Upper lobe of right lung (tissue), 1 donor: ENCODE measurements at regions not wholly inside any gene's neighbourhood (a gene's known extent, or its start where the extent isn't known, plus 50 kb on each side); places are given as distances from the start of the nearest gene placed in this dataset.

Experiments used
- ATAC-seq: fragments of 200-7000 bp; cut with Tn5 transposase; one replicate; pipeline ENCODE4 v1.9.1; 2020; ENCODE audit warnings: mild to moderate bottlenecking, moderate library complexity
- DNase-seq: peaks from one replicate; pipeline ENCODE4 v3.0.0-alpha.2; 2020
- H3K27ac ChIP-seq: fragments of 200-600 bp; one replicate; pipeline ENCODE4 v1.8.0; 2022
- H3K27me3 ChIP-seq: fragments of 200-600 bp; one replicate; pipeline ENCODE4 v1.8.0; 2022; ENCODE audit warnings: mild to moderate bottlenecking
- H3K36me3 ChIP-seq: fragments of 200-600 bp; one replicate; pipeline ENCODE4 v1.8.0; 2022
- H3K4me1 ChIP-seq: fragments of 200-600 bp; one replicate; pipeline ENCODE4 v1.8.0; 2022
- H3K4me3 ChIP-seq: fragments of 200-600 bp; one replicate; pipeline ENCODE4 v1.8.0; 2022; ENCODE audit warnings: mild to moderate bottlenecking
- H3K9me3 ChIP-seq: fragments of 200-600 bp; one replicate; pipeline ENCODE4 v1.8.0; 2022
- intact Hi-C: fragments of 100-400 bp; cut with DNase I; formaldehyde crosslinking; loops from one replicate; pipeline ENCODE4 v1.11.0; 2022
- TF ChIP-seq, protein P1 (sequence below): fragments of 200-600 bp; IDR thresholded peaks from one replicate; pipeline ENCODE4 v1.8.0; 2022; ENCODE audit warnings: antibody characterized with exemption
- donor health status: DM: no; HTN: yes; CAD: no; lungs with severe emphysema.

DNA sequence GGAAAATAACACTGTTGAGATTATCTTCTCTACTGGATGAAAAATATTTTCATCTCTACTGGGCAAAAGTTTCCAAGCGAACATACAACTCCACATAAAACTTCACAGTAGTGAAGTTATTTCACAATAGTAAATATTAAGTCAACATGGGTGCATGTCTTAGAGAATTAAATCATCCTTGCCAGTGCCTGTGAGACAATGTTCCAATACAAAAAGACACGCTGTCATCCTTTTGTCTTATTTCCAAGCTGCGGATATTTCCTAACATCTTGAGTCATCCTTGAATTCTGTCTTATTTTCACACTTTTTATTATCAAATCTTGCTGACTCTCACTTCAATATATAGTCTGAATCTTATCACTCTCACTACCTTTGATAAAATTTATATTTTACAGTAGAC is 142.9 kb upstream of the KITLG start:
- TF ChIP-seq, protein P1, sequence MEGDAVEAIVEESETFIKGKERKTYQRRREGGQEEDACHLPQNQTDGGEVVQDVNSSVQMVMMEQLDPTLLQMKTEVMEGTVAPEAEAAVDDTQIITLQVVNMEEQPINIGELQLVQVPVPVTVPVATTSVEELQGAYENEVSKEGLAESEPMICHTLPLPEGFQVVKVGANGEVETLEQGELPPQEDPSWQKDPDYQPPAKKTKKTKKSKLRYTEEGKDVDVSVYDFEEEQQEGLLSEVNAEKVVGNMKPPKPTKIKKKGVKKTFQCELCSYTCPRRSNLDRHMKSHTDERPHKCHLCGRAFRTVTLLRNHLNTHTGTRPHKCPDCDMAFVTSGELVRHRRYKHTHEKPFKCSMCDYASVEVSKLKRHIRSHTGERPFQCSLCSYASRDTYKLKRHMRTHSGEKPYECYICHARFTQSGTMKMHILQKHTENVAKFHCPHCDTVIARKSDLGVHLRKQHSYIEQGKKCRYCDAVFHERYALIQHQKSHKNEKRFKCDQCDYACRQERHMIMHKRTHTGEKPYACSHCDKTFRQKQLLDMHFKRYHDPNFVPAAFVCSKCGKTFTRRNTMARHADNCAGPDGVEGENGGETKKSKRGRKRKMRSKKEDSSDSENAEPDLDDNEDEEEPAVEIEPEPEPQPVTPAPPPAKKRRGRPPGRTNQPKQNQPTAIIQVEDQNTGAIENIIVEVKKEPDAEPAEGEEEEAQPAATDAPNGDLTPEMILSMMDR = no peak
- no peak overlapping the region for H3K27ac ChIP-seq
- DNase-seq = no peak
- no peaks in the 10 kb centered on the region for H3K9me3 ChIP-seq
- H3K36me3 ChIP-seq = no peaks in the 10 kb centered on the region
- no peak for ATAC-seq
- no peak overlapping the region for H3K4me3 ChIP-seq
- H3K4me1 ChIP-seq = no peaks in the 10 kb centered on the region
- no peaks in the 10 kb centered on the region for H3K27me3 ChIP-seq
- intact Hi-C loops = no loop called here

DNA sequence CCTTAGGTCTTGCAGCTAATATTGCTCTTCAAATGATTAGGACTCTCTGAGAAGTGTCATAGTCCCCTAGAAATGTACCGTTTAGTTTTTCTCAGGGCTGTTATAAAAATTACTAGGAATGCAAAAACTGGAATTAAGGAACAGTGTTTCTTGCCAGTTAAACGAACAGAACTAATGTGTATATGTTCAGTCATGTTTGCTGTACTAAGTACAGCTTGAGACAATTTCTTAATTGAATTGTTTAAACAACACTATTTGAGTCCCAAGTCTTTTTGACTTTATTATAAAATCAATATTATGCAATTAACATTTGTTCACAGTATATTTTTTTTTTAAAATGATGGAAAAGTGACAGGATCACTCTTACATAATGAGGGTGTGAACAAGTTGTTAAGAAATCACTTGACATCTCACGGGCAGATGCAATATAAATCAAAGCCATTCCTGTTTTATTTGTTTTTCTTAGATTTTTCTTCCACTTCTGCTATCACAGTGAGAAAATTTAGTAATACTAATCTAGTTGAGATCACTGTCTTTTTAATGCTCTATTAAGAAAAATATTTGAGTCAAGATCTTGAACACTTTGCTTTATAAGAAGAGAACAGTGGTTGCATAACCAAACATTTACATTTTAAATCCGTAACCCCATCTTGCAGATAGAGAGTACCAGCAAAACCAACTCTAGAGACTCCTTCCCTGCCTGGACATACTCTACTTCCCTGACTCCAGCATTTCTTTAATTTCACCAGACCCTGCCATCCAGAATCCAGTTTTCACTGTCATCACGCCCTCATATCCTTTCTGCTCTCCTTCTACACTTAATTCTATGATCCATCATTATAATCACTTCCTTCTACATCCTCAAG is 140.7 kb upstream of the KITLG start:
- intact Hi-C loops = no loop called here
- Histone ChIP-seq H3K9me3 (no peaks in the 10 kb centered on the region), H3K27me3 (no peaks in the 10 kb centered on the region), H3K36me3 (no peaks in the 10 kb centered on the region), H3K4me3 (no peak overlapping the region), H3K27ac (no peak overlapping the region), H3K4me1 (no peaks in the 10 kb centered on the region)
- TF ChIP-seq, protein P1 = no peak
- ATAC-seq (no peak), DNase-seq (no peak)

DNA sequence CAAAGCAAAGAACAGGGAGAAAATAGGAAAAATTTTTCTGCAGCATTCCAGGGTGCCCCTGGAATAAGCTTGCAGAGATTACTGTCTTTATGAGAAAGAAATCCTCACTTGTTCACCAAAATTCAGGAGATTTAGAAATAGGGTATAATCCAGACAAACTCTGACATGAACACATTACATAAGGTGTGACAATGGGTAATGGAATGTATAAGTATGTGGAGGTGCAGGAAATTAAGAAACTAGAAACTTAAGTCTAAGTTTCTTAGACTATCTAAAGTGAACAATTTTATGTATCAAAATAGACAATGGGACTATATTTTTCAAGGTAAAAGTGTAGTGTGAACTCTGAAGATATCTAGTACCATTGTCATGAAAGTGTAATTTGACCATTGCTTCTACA is 140.0 kb upstream of the KITLG start:
- Histone ChIP-seq H3K4me3 (no peak overlapping the region), H3K27me3 (no peaks in the 10 kb centered on the region), H3K27ac (no peak overlapping the region), H3K36me3 (no peaks in the 10 kb centered on the region), H3K9me3 (no peaks in the 10 kb centered on the region), H3K4me1 (no peaks in the 10 kb centered on the region)
- TF ChIP-seq, protein P1 = no peak
- intact Hi-C loops = no loop called here
- DNase-seq (no peak), ATAC-seq (no peak)

DNA sequence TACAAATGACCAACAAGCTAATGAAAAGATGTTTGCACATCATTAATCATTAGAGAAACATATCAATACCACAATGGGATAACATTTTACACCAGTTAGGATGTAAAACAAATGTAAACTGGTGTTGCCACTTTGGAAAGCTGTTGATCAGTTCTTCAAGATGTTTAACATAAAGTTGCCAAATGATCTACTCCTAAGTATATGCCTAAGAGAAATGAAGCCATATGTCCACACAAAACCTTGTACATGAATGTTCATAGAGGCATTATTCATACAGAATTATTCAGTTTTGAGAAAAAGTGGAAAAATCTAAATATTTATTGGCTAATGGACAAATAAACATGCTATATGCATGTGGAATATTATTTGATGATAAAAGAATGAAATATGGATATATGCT is 136.9 kb upstream of the KITLG start:
- Histone ChIP-seq H3K36me3 (no peaks in the 10 kb centered on the region), H3K4me3 (no peak overlapping the region), H3K27me3 (no peaks in the 10 kb centered on the region), H3K9me3 (no peaks in the 10 kb centered on the region), H3K27ac (no peak overlapping the region), H3K4me1 (no peaks in the 10 kb centered on the region)
- TF ChIP-seq, protein P1 = no peak
- ATAC-seq (no peak), DNase-seq (no peak)
- intact Hi-C loops = no loop called here

DNA sequence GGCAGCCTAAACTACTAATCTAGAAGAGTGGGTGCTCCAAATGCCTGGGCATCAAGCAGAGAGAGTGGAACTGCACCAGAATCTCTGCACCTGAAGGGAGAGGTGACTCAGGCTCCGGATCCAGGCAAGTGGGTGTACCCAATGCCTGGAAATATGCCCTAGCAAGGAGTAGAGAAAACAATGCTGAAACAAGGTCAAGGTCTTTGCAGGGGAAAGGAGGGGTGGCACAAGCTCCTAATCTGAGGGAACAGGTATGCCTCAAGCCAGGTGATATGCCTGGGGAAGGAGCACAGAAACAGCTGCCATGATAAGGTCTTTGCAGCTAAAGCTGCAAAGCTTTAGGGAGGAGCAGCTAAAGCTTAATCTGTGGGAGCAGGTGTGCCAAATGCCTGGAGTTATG is 136.0 kb upstream of the KITLG start:
- intact Hi-C loops = no loop called here
- Histone ChIP-seq H3K9me3 (no peaks in the 10 kb centered on the region), H3K36me3 (no peaks in the 10 kb centered on the region), H3K4me3 (no peak overlapping the region), H3K4me1 (no peaks in the 10 kb centered on the region), H3K27me3 (no peaks in the 10 kb centered on the region), H3K27ac (no peak overlapping the region)
- TF ChIP-seq, protein P1 = no peak
- DNase-seq (no peak), ATAC-seq (peak; percentile 44)
